ENCODE measurements at regions not wholly inside any gene's neighbourhood (a gene's known extent, or its start where the extent isn't known, plus 50 kb on each side); places are given as distances from the start of the nearest gene placed in this dataset.
"Not testable (repeated sequence)": the region's sequence is repeated elsewhere in the genome, so short reads cannot be mapped to it uniquely, and the experiment has no call there.

DNA sequence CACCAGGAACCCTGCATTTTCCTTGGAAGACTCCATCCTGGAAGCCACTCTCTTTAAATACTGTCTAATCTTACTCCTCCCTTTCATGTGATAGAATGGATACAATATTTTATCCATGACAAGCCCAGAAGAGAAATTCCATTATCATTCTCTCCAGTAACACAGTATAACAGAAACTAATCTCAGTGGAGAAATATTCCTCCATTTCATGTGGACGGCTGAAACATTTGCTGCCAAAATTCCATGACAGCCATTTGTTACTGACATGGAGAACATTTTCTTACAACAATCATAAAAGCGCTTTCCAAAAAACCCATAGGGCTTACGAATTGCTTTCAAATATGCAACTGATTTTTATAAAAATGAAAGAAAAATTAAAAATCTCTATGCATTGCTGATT is 392.8 kb upstream of the KLF6 start:
- no peak for DNase-seq (ENCODE audit: low read depth in 2 of 2, low spot score in 1 of 2)

DNA sequence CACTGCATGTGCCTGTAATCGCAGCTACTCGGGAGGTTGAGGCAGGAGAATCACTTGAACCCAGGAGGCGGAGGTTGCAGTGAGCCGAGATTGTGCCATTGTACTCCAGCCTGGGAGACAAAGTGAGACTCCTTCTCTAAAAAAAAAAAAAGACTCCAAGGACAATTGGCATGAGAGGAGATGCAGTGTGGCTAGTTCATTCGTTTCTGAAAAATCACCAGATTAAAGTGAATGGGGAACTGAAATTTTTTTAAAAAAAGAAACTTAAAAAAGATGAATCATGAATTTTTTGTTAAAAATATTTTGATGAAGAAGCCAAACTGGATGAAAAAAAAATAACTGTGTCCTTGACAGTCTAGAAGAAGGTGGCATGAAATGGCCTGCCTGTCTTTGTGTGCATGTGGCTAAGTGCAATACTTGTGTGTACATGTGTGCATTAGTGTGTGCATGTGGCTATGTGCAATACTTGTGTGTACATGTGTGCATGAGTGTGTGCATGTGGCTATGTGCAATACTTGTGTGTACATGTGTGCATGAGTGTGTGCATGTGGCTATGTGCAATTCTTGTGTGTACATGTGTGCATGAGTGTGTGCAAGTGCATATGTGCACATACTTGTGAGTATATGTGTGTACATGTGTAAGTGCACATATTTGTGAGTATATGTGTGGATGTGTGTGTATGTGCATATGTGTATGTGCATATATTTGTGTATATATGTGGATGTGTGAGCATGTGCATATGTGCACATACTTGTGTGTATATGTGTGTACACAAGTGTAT is 391.7 kb upstream of the KLF6 start:
- DNase-seq (ENCODE audit: low read depth in 2 of 2, low spot score in 1 of 2), result no peak

GRCh38 chr10:4174197-4174596 is 389.2 kb upstream of the KLF6 start:
- no peak for DNase-seq (ENCODE audit: low read depth in 2 of 2, low spot score in 1 of 2)

DNA sequence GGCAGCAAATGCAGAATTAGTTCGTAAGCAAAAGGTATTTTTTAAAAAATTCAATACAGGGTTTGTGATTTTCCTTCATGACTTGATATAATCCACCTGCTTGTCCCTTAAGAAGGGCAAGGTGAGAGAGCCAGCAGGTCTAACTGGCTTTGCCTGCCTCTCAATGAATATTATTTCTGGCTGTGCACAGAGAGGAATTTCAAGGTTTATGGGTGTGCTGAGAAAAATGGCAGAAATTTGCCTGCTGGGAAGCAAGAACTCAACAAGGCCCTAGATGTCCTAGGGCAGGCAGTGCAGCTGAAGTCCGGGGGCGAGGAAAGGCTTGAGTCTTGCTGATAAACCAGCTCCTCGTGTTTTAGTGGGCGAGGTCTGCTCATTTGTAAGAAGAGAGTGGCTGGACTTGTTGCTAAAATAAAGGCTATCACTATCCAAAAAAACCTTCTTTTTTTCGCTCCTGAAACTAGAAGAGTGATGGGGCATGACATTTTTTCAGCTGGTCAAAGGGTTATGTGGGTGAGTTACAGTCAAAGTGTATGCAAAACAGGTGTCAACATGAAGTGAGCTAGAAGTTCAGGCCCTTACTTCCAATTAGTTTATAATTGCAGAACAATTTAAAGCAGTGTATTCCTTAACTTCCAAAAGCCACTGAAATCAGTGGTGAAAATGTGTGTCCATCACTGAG is 385.8 kb upstream of the KLF6 start:
- DNase-seq (ENCODE audit: low read depth in 2 of 2, low spot score in 1 of 2), result no peak

DNA sequence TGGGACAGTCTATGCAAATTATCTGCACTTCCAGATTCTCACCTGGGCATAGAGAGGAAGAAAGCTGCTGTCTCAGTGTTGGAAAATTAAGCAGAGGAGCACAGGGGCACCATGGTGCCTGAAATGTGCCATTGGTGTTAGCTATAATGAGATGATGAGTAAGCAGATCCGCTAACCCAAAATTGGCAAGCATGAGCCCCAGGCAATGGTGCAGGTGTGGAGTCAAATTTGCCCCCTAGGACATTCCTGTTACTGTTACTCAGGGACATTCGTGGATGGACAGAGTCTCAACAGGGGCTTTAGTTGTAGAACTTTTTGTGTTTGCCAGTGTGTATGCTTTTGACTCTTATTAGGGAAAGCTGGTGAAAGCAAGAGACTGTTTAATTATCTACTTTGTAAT is 385.2 kb upstream of the KLF6 start:
- no peak for DNase-seq (ENCODE audit: low read depth in 2 of 2, low spot score in 1 of 2)

- DNase-seq (ENCODE audit: low read depth in 2 of 2, low spot score in 1 of 2), result no peak
These were observed 384.4 kb upstream of the KLF6 start for GRCh38 chr10:4169448-4169847.

DNA sequence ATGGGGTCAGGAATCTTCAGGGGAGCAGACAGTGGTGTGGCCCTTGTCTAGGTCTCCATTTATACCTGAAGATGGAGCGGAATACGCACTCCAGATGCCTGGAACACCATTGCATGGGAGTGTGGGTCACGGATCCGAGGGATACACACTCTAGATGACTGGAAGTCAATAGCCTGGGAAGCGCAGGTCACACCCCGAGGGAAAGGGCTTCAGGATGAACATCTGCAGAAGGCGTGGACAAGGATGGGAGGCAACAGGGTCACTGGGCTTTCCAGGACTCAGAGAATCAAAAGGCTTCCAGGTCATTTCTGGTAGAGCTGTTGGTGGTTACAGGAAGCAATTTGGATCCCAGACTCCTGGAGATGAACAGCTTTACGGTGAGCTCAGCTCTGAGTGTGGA is 382.2 kb upstream of the KLF6 start:
- no peak for DNase-seq (ENCODE audit: low read depth in 2 of 2, low spot score in 1 of 2)

- DNase-seq (ENCODE audit: low read depth in 2 of 2, low spot score in 1 of 2), result no peak
These were observed 377.7 kb upstream of the KLF6 start for GRCh38 chr10:4162571-4163286.

- no peak for DNase-seq (ENCODE audit: low read depth in 2 of 2, low spot score in 1 of 2)
These were observed 374.2 kb upstream of the KLF6 start for GRCh38 chr10:4159173-4159572.

GRCh38 chr10:4154191-4154715 is 369.2 kb upstream of the KLF6 start:
- no peak for DNase-seq (ENCODE audit: low read depth in 2 of 2, low spot score in 1 of 2)

DNA sequence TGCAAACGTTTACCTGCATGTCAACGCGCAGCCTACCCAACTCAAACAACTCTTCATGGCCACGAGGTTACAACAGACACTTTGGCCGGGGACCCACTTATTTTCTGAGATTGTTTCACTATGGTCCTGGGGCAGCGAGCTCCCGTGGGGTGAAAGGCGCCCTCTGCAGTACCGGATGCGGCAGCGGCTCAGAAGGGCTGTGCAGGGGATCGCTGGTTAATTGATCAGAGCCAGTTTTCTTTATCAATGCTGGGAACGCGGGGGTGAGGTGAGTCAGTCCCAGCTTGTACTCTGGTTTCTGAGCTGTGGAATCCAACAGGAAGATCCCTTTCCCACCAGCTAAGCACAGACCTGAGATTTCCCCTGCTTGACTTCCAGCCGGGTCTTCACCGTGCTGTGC is 366.5 kb upstream of the KLF6 start:
- no peak for DNase-seq (ENCODE audit: low read depth in 2 of 2, low spot score in 1 of 2)

- DNase-seq (ENCODE audit: low read depth in 2 of 2, low spot score in 1 of 2), result no peak
These were observed 365.7 kb upstream of the KLF6 start for GRCh38 chr10:4150676-4151075.

- not testable (repeated sequence) for DNase-seq (ENCODE audit: low read depth in 2 of 2, low spot score in 1 of 2)
These were observed 364.5 kb upstream of the KLF6 start for GRCh38 chr10:4149460-4149859.

DNA sequence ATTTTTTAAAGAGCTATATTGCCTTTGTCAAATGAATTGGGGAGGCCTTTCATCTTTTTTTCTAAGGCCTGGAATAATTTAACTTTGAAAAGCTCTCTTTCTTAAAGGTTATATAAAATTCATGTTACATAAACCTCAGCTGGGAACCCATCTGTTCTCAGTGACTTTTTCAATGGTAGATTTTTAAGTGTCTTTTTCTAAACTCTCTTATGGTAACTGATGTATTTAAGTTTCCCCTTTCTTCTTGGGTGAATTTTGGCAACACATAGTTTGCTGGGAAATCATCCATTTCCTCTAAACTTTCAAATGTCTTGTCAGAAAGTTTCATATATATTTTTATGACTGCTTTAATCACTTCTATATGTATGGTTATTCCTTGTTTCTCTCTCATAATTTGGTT is 362.2 kb upstream of the KLF6 start:
- no peak for DNase-seq (ENCODE audit: low read depth in 2 of 2, low spot score in 1 of 2)

- no peak for DNase-seq (ENCODE audit: low read depth in 2 of 2, low spot score in 1 of 2)
These were observed 359.8 kb upstream of the KLF6 start for GRCh38 chr10:4144817-4145216.

GRCh38 chr10:4141471-4141870 is 356.5 kb upstream of the KLF6 start:
- DNase-seq (ENCODE audit: low read depth in 2 of 2, low spot score in 1 of 2), result no peak

GRCh38 chr10:4138146-4138721 is 353.2 kb upstream of the KLF6 start:
- no peak for DNase-seq (ENCODE audit: low read depth in 2 of 2, low spot score in 1 of 2)

DNA sequence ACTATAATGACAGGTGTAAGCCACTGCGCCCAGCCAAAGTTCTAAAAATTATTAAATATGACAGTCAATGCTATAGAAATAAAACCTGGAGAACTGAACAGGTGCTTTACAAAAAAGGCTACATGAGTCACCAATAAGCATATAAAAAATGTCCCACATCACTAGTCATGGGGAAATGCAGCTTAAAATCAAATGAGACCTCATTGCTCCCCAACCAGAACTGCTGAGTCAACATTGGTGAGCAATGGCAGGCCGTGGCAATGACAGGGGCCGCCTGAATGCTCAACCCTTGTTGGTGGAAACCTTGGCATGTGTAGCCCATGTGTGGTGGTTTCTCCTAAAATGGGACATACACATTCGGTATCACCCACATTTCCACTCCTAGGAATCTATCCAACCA is 352.3 kb upstream of the KLF6 start:
- no peak for DNase-seq (ENCODE audit: low read depth in 2 of 2, low spot score in 1 of 2)

DNA sequence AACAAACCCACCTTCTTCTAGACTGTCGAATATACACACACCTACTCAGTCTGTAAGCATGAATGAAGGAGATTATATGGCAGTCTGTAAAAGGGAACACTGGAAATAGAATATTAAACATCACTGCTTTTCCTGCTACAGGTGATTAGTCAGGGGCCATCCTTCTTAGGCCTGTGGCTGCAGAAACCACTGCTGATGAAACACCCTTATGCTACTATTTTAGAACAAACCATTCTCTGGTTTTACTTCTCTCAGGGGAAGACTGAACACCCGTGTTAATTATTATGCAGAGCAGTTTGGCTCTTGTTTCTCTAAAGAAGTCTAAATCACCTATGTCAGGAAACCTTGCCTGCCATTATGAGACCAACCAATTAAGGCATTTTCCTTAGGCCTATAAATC is 351.1 kb upstream of the KLF6 start:
- DNase-seq (ENCODE audit: low read depth in 2 of 2, low spot score in 1 of 2), result no peak

DNA sequence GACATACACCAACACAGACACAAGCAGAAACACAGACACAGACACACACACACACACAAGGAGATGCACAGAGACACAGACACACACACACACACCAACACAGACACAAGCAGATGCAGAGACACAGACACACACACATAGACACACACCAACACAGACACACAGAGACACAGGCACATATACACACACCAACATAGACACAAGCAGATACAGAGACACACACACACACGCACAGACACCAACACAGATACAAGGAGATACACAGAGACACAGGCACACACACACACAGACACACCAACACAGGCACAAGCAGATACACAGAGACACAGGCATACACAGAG is 347.2 kb upstream of the KLF6 start:
- DNase-seq (ENCODE audit: low read depth in 2 of 2, low spot score in 1 of 2), result no peak

GRCh38 chr10:4131407-4132215 is 346.6 kb upstream of the KLF6 start:
- no peak for DNase-seq (ENCODE audit: low read depth in 2 of 2, low spot score in 1 of 2)

All from stimulated activated CD8-positive, alpha-beta memory T cell treated with anti-CD3 and anti-CD28 coated beads, Interleukin-4, amount 100 ng/mL, for 4 hours (primary cell).